Body of pancreas (tissue), 4 donors: ENCODE measurements at regions not wholly inside any gene's neighbourhood (a gene's known extent, or its start where the extent isn't known, plus 50 kb on each side); places are given as distances from the start of the nearest gene placed in this dataset.

Experiments used
- ATAC-seq: fragments of 150-250 bp; one replicate; pipeline ENCODE4 v1.9.1; 2016
- DNase-seq, 4 donors: peaks; one replicate each; pipeline ENCODE4 v3.0.0-alpha.2; 2019
- H3K27ac ChIP-seq, 4 donors: fragments of 200-600 bp; sonication (generic); 1 replicate in 3 of 4; 2 replicates in 1 of 4; pipeline versions ENCODE4 v1.5.1 to v1.6.1; 2016 to 2019; ENCODE audit warnings: mild to moderate bottlenecking in 1 of 4, mixed read lengths in 1 of 4, moderate library complexity in 1 of 4
- H3K27me3 ChIP-seq, 2 donors: fragments of 200-600 bp; sonication (generic); one replicate each; pipeline ENCODE4 v1.6.0; 2016; ENCODE audit warnings: mild to moderate bottlenecking in 1 of 2
- H3K36me3 ChIP-seq, 2 donors: fragments of 200-600 bp; sonication (generic); replicated peaks in 1 of 2; 2 replicates each; pipeline ENCODE4 v1.5.1; 2016; ENCODE audit warnings: low read depth in 2 of 2; ENCODE audit not compliant: insufficient read depth in 1 of 2
- H3K4me1 ChIP-seq: fragments of 200-600 bp; sonication (generic); one replicate; pipeline ENCODE4 v1.6.0; 2016
- H3K4me3 ChIP-seq, 2 donors: fragments of 200-600 bp; sonication (generic); 1 replicate in 1 of 2; 2 replicates in 1 of 2; pipeline ENCODE4 v1.5.1; 2016 to 2019
- H3K9me3 ChIP-seq, 3 donors: fragments of 200-600 bp; sonication (generic); 1 replicate in 2 of 3; 2 replicates in 1 of 3; pipeline ENCODE4 v1.5.1; 2016
- CTCF ChIP-seq, 7 experiments: fragments of 450-650 bp in 4 of 7; fragments of 200-600 bp in 3 of 7; sonication (generic) in 3 of 7; IDR thresholded peaks; one replicate each; pipeline ENCODE4 v1.5.1; 2016 to 2019; ENCODE audit warnings: antibody characterized with exemption in 7 of 7
- POLR2A ChIP-seq, 3 donors: fragments of 450-650 bp; IDR thresholded peaks; one replicate each; pipeline ENCODE4 v1.6.1; 2016; ENCODE audit warnings: antibody characterized with exemption in 3 of 3, mild to moderate bottlenecking in 2 of 3
- WGBS, 2 donors: methylation state at CpG; one replicate each; pipeline ENCODE4 v1.1.5; 2017; 5-methylcytosine and 5-hydroxymethylcytosine counted together
- intact Hi-C: fragments of 100-400 bp; cut with DNase I; formaldehyde crosslinking; loops from one replicate; pipeline ENCODE4 v1.15.1; 2023

DNA sequence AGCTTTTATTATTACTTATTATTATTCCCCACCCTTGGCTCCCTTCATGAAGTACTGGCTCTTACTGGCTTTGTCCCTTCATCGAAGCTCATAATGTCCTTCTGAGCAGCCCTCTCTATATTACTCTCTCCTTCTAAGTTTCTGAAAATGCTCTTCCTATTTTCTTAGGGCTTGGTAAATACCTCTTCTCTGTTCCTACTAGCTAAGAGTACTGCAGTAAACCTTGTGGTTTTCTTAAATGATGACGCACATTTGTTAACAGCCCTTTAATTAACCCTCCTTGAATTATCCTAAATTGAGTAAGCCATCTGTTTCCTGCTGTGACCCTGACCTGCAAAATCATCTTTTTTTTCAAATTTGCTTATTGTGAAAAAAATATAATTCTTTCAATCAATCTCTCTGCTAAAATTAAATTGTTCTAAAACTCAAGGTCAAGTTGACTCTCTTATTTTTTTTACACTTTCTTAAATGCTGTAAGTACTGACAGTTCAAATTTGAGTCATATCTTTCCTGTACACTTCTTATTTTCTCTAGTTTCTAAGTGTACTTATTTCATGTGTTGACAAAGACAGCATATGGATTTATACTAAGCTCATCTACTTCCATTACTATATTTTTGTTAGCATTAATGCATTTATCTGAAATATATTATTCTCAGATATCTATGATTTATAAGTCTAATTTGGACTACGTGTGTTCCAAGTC lies 148.9 kb downstream of the ADAM29 start:
- Histone ChIP-seq H3K27me3 (no peaks in the 10 kb centered on the region), H3K36me3 (no peaks in the 10 kb centered on the region), H3K4me3 (no peak overlapping the region), H3K27ac (no peak overlapping the region), H3K9me3 (no peaks in the 10 kb centered on the region), H3K4me1 (no peaks in the 10 kb centered on the region)
- DNase-seq (no peak), ATAC-seq (no peak)
- intact Hi-C loops, result no loop called here
- 47 to 52% methylated on average over 3 of the region's 3 CpGs for WGBS, 2 donors
- TF ChIP-seq CTCF (IDR thresholded peaks at IDR 0.05), result no peak
- TF ChIP-seq POLR2A (IDR thresholded peaks at IDR 0.05), result no peak

DNA sequence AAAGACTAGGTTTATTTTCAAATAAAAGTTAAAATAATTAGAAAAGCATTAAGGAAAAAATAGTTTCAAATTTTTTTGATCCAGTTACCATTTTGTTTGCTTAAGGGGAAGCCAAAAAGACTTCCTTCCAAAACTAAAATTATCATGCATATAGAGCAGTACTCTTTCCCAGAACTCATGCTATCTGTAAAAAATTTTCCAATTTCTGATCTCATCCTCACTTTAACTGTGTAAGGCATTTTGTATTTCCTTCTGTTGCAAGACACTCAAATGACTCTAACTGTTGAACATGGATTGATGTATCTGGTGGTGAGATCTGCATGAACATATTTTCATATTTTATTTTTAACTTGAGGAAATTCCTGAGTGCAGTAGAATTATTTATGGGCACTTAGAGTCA lies 150.1 kb downstream of the ADAM29 start:
- intact Hi-C loops, result no loop called here
- DNase-seq (no peak), ATAC-seq (no peak)
- Histone ChIP-seq H3K27me3 (no peaks in the 10 kb centered on the region), H3K36me3 (no peaks in the 10 kb centered on the region), H3K4me3 (no peak overlapping the region), H3K27ac (no peak overlapping the region), H3K9me3 (no peaks in the 10 kb centered on the region), H3K4me1 (no peaks in the 10 kb centered on the region)
- no peak for TF ChIP-seq CTCF (IDR thresholded peaks at IDR 0.05)
- TF ChIP-seq POLR2A (IDR thresholded peaks at IDR 0.05), result no peak

DNA sequence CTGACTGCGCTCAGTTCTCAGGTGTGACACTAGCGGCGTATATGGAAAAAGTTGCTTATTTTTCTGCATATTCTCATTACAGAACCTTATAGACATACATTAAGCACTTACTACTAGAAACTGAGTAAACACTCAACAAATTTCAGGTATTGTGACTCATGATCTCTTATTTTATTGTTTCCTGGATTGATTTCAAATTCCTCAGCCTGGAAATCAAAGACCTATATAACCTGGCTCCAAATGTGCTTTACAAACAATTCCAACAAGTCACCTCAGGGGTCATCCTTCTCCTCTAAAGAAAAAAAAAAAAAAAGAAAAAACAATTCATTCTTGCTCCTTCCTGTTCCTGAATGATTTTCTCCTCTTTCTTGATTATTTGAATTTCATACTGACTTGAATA lies 152.3 kb downstream of the ADAM29 start:
- H3K27ac ChIP-seq, result no peak overlapping the region
- TF ChIP-seq POLR2A (IDR thresholded peaks at IDR 0.05) (no peak), CTCF (IDR thresholded peaks at IDR 0.05) (no peak)
- H3K27me3 ChIP-seq, result no peaks in the 10 kb centered on the region
- no peaks in the 10 kb centered on the region for H3K4me1 ChIP-seq
- no peaks in the 10 kb centered on the region for H3K36me3 ChIP-seq
- WGBS, 2 donors, result 87 to 89% methylated on average over 3 of the region's 3 CpGs
- intact Hi-C loops, result no loop called here
- no peak for ATAC-seq
- DNase-seq, result no peak
- no peaks in the 10 kb centered on the region for H3K9me3 ChIP-seq
- no peak overlapping the region for H3K4me3 ChIP-seq

GRCh38 chr4:175071123-175071522 lies 153.0 kb downstream of the ADAM29 start:
- DNase-seq (no peak), ATAC-seq (no peak)
- H3K4me1 ChIP-seq, result no peaks in the 10 kb centered on the region
- H3K27me3 ChIP-seq, result no peaks in the 10 kb centered on the region
- no peak overlapping the region for H3K27ac ChIP-seq
- intact Hi-C loops, result no loop called here
- no peaks in the 10 kb centered on the region for H3K36me3 ChIP-seq
- no peaks in the 10 kb centered on the region for H3K9me3 ChIP-seq
- TF ChIP-seq POLR2A (IDR thresholded peaks at IDR 0.05) (no peak), CTCF (IDR thresholded peaks at IDR 0.05) (no peak)
- 12 to 19% methylated on average over 3 of the region's 3 CpGs for WGBS, 2 donors
- H3K4me3 ChIP-seq, result no peak overlapping the region

GRCh38 chr4:175087145-175087544 lies 169.0 kb downstream of the ADAM29 start:
- DNase-seq, result no peak
- H3K4me1 ChIP-seq, result no peaks in the 10 kb centered on the region
- intact Hi-C loops, result no loop called here
- H3K27me3 ChIP-seq, result no peaks in the 10 kb centered on the region
- H3K27ac ChIP-seq, result no peak overlapping the region
- no peak for ATAC-seq
- H3K9me3 ChIP-seq, result no peaks in the 10 kb centered on the region
- WGBS, 2 donors, result 80 to 92% methylated on average over 1 of the region's 1 CpG
- TF ChIP-seq CTCF (IDR thresholded peaks at IDR 0.05), result no peak
- TF ChIP-seq POLR2A (IDR thresholded peaks at IDR 0.05), result no peak
- H3K36me3 ChIP-seq, result no peaks in the 10 kb centered on the region
- H3K4me3 ChIP-seq, result no peak overlapping the region
